Suppressor macrophage (primary cell): ENCODE measurements at regions not wholly inside any gene's neighbourhood (a gene's known extent, or its start where the extent isn't known, plus 50 kb on each side); places are given as distances from the start of the nearest gene placed in this dataset.

Experiments used
- DNase-seq, 4 experiments: peaks; one replicate each; pipeline ENCODE4 v3.0.0-alpha.2; 2020 to 2022

DNA sequence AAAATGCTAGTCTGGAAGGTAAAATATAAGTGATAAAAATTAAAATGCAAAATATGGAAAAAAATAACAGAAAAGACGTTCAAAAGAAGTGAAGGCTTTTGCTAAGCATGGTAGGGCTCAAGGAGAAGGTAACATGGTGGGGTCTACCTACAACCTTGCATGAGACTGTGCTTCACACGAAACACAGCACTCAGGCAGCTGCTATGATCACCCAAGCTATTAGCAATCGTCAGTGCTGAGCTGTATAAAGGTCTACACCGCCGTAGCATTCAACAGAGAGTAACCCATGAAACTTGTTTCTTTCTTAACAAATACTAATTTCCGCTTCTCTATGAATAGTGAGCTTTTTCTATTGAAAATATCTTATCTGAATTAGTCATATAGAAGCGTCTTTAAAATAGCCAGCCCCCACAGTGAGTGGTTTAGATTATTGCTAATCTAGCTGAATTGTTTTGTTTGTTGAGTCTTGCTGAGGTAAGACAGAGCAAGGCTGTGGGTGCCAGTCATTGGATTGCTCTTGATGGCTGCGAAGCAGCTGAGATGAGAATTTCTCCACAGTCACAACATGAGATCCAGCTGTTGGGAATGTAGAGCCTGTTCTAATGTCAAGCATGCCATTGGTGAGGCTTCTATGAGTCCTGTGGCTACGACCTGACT is 230.0 kb downstream of the KLF13 start:
- DNase-seq, result no peak

DNA sequence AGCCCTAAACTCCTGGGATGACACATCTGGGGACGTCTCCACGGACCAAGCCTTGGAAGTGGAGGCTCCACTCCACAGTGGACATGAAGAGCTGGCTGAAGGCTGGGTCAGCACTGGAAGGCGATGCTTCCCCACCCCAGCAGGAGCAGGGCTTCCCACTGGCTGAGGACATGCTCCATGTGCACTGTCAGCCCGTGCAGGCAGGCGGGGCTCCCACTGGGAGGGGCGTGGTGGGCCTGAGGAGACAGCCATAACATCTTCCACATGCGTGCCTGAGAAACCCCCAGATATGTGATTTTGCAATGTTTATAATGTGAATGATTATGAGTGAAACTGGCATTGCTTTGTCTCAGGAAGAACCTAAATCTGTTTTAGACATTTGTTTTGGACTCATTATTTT is 231.3 kb downstream of the KLF13 start:
- no peak for DNase-seq

GRCh38 chr15:31558840-31559239 is 232.2 kb downstream of the KLF13 start:
- no peak for DNase-seq

DNA sequence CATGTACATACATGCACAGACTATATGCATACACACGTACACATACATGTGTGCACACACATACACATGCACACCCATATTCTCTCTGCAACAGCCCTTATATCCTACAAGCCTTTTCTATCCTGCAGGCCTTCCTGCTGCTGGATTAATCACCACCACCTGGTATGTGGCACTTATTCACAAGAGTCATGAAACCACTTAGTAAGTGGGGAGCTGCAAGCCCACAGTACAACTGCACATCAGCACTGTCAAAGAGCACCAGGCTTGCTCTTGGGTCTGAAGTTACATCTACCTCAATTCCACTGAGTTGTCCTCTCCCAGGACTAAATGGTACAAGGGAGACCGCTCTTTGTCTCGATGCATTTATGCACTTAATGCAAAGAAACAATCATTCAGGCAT is 233.2 kb downstream of the KLF13 start:
- DNase-seq, result no peak

GRCh38 chr15:31560643-31561042 is 234.0 kb downstream of the KLF13 start:
- DNase-seq, result no peak

DNA sequence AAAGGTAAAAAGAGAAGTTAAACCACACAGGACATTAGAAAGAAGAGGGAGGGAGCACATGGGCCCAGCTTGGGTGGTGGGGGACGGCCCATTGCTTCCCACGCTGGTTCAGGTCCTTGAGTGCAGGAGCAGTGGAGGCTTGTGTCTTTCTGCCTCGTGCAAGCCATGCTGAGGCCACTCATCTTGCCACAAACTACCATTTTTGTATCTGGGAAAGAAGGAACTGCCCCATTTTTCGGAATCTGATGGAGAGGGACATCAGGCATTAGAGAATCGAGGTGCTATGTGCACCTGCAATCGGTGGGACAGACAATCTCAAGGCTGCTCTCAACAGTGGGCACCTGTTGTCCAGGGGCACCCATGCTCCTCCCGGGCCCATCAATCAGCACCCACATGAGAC is 234.5 kb downstream of the KLF13 start:
- no peak for DNase-seq

GRCh38 chr15:31563001-31563400 is 236.4 kb downstream of the KLF13 start:
- DNase-seq, result no peak

GRCh38 chr15:31563421-31563820 is 236.8 kb downstream of the KLF13 start:
- no peak for DNase-seq

GRCh38 chr15:31567861-31568260 is 241.2 kb downstream of the KLF13 start:
- no peak for DNase-seq

DNA sequence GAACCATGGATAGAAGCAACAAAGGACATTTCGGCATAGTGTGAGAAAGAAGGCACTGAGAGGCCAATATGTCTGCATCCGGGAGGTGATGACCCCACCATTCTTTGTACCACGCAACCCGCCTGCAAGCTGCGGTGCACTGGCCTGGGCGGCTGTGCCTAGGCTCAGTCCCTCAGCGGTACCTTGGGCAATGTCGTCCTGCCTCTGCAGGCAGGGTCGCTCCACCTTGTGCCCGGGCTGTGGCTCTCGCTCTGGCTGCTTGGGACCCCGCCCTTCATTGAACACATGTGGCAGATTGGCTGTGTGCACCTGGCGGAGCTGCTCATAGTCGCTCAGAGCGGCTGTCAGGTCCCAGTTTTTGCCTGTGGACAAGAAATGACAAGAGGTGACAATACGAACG is 243.2 kb downstream of the KLF13 start:
- no peak for DNase-seq

GRCh38 chr15:31570591-31570990 is 244.0 kb downstream of the KLF13 start:
- no peak for DNase-seq

GRCh38 chr15:31571676-31572075 is 245.0 kb downstream of the KLF13 start:
- DNase-seq, result peak; percentile 45 to 59 (median 54)

DNA sequence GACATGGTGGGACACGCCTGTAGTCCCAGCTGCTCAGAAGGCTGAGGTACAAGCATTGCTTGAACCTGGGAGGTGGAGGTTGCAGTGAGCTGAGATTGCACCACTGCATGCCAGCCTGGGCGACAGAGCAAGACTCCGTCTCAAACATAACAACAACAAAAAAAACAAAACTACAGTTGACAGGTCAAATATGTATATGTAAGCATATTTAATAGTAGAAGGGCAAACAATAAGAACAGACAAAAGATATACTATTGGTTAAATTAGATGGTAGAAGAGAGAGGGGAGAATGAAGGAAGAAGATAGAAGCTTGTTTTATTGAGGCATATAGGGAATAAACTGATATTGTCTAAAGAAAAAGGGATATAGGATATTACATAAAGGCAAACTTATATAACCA is 247.1 kb downstream of the KLF13 start:
- DNase-seq, result no peak

GRCh38 chr15:31574766-31575165 is 248.1 kb downstream of the KLF13 start:
- DNase-seq, result peak in 1 of 4 experiments; percentile 11

DNA sequence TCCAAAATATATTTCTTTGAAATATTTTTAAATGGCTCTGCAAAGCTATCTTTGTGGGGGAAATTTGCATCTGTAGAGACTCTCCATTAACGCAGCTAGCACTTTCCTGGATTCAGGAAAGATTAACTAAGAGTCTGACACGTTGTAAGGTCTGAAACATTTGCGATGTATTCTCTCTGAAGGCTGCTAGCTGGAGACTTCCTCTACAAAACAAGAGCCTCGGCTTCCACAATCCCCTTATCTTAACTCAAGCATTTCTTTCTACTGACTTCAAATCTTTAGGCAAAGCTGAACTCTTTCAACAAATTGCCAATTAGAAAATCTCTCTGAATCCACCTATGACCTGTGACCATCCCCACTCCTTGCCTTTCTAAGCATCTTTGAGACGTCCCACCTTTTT is 250.5 kb downstream of the KLF13 start:
- no peak for DNase-seq

- no peak for DNase-seq
Observed at GRCh38 chr15:31579282-31579681, 252.6 kb downstream of the KLF13 start.

DNA sequence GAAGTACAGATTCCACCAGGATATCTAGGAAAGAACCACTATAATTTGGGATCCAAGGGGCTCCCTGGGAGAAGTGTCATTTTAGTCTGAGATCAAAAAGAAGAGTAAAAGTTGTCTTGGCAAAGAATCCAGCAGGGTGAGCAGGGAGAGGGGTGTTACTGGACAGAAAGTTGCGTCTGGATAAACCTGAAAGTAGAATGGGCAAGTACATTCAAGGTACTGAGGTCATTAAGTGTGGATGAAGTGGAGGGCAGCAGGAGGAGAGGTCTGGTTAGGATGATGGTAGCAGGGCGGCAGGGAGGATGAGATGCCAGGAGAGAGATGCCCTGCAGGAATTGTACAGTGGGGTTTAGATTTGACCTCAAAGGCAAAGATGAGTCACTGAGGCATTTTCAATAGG is 253.3 kb downstream of the KLF13 start:
- no peak for DNase-seq

DNA sequence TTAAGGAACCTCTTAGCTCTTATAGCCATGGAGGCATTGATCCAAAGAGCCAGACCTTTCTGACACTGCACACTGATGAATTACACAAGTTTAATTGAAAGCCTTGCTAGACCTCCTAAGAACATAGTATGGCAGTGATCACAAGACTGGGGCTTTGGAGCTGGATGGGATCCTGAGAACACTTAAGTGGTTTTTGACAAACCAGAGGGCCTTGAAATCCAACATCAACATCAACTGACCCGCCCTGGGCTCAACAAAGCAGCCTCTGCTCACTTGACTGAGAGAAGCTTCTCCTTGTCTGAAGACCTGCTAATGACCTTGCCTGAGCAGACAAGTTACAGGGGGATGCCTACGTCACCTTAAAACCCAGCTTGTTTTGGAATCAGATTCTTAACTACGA is 257.6 kb downstream of the KLF13 start:
- no peak for DNase-seq

DNA sequence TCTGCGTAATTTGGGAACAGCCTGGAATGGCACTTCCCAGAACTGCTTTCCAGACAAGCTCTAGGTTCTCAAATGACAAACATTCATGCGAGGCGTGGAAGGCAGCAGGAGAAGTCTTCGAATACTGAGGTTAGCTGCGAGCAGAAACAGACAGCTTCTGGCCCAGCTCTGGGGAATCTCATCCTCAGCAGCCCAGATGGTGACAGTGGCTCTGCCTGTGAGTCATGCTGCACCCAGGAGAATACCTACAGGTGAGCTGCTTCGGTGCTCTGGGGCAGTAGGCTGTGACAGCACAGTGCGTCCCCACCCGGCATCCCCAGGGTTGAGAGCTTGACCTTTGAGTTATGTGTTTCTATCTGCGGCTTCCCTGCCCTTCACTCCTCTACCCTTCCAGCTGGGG is 258.6 kb downstream of the KLF13 start:
- DNase-seq, result no peak

DNA sequence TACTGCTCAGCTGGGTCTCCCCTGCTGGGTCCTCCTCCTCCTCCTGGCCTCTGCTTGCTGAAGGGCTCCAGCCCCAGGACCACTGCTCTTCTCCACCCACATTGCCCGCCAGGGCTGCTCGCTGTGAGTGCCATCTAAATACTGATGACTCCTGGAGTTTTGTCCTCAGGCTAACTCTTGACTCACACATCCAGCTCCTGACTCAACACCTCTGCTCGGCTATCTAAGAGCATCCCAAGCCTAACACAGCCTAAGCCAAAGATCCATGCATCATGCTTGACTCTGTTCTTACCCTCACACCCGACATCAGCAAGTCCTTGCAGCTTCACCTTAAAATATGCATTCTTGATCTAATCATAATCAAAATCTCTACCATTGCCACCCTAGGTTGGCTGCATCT is 260.2 kb downstream of the KLF13 start:
- no peak for DNase-seq

DNA sequence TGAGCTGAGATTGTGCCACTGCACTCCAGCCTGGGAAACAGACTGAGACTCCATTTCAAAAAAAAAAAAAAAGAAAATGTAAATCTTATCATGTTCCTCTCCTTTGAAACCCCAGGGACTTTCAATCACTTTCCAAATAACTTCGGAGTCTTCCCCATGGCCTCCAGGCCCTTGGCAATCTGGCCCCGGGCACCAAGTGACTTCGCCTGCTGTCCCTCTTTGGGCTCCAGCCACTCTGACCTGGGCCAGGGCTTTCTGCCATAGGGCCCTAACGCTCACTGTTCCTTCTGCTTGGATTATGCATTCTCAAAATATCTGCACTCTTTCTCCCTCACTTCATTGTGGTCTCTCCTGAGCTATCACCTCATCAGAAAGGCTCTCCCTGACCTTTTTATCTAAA is 260.9 kb downstream of the KLF13 start:
- DNase-seq, result no peak

- DNase-seq, result no peak
Observed at GRCh38 chr15:31590609-31591008, 264.0 kb downstream of the KLF13 start.

DNA sequence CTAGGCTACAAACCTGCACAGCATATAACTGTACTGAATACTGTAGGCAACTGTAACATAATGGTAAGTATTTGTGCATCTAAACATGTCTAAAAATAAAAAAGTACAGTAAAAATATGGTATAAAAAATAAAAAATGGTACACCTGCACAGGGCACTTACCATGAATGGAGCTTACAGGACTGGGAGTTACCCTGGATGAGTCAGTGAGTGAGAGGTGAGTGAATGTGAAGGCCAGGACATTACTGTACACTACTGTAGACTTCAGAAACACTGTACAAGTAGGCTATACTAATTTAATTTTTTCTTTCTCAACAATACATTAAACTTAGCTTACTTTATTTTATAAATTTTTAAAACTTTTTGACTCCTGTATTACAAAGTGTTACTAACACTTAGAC is 265.3 kb downstream of the KLF13 start:
- DNase-seq, result no peak

GRCh38 chr15:31597466-31597865 is 270.8 kb downstream of the KLF13 start:
- no peak for DNase-seq

- DNase-seq, result no peak
Observed at GRCh38 chr15:31598620-31599019, 272.0 kb downstream of the KLF13 start.
